ENCODE measurements at regions not wholly inside any gene's neighbourhood (a gene's known extent, or its start where the extent isn't known, plus 50 kb on each side); places are given as distances from the start of the nearest gene placed in this dataset.

DNA sequence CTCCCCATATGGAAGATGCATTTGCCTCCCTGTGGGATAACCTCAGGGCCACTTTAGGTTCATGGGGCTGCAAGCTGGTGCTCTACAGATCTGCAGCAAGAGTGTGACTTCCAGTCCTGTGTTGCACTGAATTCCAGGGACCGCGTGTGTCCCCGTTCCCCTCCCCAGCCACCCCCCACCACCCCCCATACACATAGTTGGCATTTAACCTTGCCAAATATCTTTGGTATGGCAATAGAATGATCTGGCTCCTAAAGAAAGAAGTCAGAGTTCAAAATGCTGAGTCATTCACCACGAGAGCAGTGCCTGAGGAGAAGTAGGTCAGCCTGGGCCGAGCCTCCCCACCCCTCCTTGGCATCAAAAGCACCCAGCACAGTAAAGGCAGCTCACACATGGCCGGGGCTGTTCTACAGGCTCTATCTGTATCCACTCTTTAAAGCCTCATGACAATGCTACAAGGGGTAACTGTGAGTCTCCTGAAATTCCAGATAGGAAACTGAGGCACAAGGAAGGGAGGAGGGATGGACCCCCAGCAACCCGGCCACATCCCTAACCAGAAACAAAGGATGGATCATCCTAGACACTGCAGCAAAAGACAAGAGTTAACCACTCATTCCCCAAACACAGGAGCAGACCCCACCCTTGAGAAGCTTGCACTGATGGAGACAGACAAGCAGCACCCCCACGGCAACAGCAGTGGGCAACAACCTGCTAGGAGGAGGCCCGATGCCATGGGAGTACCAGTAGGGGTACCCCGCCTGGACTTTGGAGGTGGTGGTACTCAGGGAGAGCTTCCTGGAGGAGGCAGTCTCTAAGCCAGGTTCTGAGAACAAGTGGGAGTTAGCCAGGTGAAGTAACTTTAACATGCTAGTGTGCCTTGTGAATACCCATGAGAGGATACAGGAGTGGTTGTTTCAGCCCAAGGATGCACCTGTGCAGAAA lies 70.3 kb upstream of the NANOS1 start:
- TF ChIP-seq, protein P1, sequence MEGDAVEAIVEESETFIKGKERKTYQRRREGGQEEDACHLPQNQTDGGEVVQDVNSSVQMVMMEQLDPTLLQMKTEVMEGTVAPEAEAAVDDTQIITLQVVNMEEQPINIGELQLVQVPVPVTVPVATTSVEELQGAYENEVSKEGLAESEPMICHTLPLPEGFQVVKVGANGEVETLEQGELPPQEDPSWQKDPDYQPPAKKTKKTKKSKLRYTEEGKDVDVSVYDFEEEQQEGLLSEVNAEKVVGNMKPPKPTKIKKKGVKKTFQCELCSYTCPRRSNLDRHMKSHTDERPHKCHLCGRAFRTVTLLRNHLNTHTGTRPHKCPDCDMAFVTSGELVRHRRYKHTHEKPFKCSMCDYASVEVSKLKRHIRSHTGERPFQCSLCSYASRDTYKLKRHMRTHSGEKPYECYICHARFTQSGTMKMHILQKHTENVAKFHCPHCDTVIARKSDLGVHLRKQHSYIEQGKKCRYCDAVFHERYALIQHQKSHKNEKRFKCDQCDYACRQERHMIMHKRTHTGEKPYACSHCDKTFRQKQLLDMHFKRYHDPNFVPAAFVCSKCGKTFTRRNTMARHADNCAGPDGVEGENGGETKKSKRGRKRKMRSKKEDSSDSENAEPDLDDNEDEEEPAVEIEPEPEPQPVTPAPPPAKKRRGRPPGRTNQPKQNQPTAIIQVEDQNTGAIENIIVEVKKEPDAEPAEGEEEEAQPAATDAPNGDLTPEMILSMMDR (IDR thresholded peaks at IDR 0.05), result no peak
- TF ChIP-seq POLR2A (IDR thresholded peaks at IDR 0.05), result no peak
